ENCODE measurements at regions not wholly inside any gene's neighbourhood (a gene's known extent, or its start where the extent isn't known, plus 50 kb on each side); places are given as distances from the start of the nearest gene placed in this dataset.

GRCh38 chr5:148951612-148952011 is 111.2 kb downstream of the SH3TC2 start:
- DNase-seq: no peak

DNA sequence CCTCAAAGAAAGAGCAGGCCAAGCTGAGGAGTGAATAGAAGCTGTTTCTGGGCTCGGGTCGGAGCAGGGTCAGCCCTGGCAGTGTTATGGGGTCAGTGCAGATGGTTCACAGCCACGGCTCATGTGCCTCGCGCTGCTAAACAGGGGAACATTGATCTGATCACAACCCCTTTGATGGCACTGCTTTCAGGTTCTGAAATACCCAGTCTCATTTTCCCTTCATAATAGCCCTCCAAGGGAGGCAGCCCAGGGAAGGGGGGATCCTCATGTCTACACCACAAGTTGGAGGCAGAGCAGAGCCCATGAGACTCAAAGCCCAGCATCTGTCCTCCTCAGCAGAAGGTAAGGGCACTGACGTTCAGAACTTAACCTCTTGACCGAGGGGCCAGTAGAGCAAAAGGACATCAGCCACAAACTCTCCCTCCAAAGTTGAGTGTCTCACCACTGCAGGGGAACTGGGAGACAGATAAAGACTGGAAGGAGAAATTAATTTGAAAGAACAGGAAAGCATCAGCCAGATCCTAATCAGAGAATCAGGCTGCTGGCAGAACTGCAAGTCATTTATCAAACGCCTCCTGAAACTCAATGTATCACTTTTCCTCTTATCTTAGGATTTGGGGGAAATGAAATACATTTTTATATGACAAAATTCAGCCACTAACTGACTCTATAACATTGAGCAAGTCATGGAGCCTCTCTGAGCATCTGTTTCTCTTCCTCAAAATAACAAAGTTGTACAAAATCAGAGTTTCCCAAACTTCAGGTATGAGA is 110.6 kb downstream of the SH3TC2 start:
- DNase-seq: no peak

GRCh38 chr5:148953711-148954110 is 109.2 kb downstream of the SH3TC2 start:
- no peak for DNase-seq

Data from activated CD4-positive, alpha-beta T cell treated with anti-CD3 and anti-CD28 coated beads, Interleukin-2, amount 50 U/mL, for 16 hours (primary cell).